WERI-Rb-1 (cell line): ENCODE measurements at regions not wholly inside any gene's neighbourhood (a gene's known extent, or its start where the extent isn't known, plus 50 kb on each side); places are given as distances from the start of the nearest gene placed in this dataset.
A peak's percentile ranks its signal among the peaks of the same experiment; 100 is the strongest.
"Not testable (repeated sequence)": the region's sequence is repeated elsewhere in the genome, so short reads cannot be mapped to it uniquely, and the experiment has no call there.

Source experiments
- DNase-seq: peaks from one replicate; pipeline ENCODE4 v3.0.0-alpha.2; 2020
- H3K27ac ChIP-seq: fragments of 250-450 bp; sonication (Bioruptor Pico); 2 replicates; pipeline ENCODE4 v1.5.1; 2020; ENCODE audit warnings: mild to moderate bottlenecking, moderate library complexity
- H3K27me3 ChIP-seq: fragments of 250-450 bp; sonication (Bioruptor Pico); 2 replicates; pipeline ENCODE4 v1.5.1; 2021; ENCODE audit warnings: mild to moderate bottlenecking, low read depth, moderate library complexity; ENCODE audit not compliant: insufficient read depth, severe bottlenecking
- H3K36me3 ChIP-seq: fragments of 250-450 bp; sonication (Bioruptor Pico); 2 replicates; pipeline ENCODE4 v1.5.1; 2020; ENCODE audit warnings: mild to moderate bottlenecking, moderate library complexity
- H3K4me3 ChIP-seq: 2 replicates; pipeline ENCODE4 v1.5.1; 2011; ENCODE audit warnings: low read depth, mild to moderate bottlenecking, control low read depth, low read length
- H3K9me3 ChIP-seq: fragments of 250-450 bp; sonication (Bioruptor Pico); 2 replicates; pipeline ENCODE4 v1.5.1; 2021; ENCODE audit warnings: mild to moderate bottlenecking, moderate library complexity; ENCODE audit not compliant: severe bottlenecking

- H3K9me3 ChIP-seq, H3K27ac ChIP-seq, H3K36me3 ChIP-seq, H3K27me3 ChIP-seq, H3K4me3 ChIP-seq: not testable (repeated sequence)
- peak; percentile 4 for DNase-seq
Observed at GRCh38 chr22:11131178-11131577, 4396.8 kb upstream of the OR11H1 start.
